IPS-18c (cell line): ENCODE measurements at regions not wholly inside any gene's neighbourhood (a gene's known extent, or its start where the extent isn't known, plus 50 kb on each side); places are given as distances from the start of the nearest gene placed in this dataset.

ENCODE experiments used
- H3K4me3 ChIP-seq: 2 replicates; pipeline ENCODE4 v1.7.0; 2013; ENCODE audit warnings: low read depth, mild to moderate bottlenecking, low read length, moderate library complexity; ENCODE audit not compliant: insufficient read depth
- H3K9me3 ChIP-seq: one replicate; pipeline ENCODE4 v1.6.1; 2013; ENCODE audit warnings: mild to moderate bottlenecking, low read length, moderate library complexity; ENCODE audit not compliant: control insufficient read depth, insufficient read depth

DNA sequence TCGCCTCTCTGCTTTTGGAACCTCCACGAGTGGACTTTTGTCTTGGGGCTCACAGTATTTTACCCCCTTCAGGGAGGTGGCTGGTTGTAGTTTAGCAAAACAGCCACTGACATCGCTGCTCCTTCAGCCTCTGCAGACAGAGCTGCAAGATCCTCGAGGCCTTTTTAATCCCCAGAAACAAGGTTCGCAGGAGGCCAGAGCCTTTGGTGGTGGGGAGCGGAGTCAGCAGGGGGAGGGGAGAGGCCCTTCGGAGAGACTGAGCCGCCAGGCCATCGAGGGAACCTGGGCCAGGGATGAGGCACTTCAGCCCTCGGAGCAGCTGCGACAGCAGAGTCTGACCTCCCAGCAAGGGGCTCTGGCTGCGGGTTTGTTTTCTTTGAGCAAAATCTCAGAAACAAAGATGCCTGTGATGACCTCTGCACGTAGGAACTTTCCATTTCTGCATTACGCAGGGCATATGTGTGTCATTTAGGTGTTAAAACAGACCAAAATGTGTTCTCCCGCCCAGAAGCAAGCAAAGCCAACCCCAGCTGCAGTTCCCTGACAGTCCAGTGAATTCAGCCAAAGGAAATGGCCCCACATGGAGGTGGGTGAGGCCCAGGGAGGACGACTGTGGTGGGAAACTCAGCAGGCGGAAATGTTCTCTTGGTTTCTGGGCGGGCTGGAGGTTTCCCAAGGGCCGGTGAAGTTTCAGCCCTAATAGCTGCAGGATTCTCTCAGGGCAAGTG, 171.2 kb upstream of the SULF2 start:
- H3K4me3 ChIP-seq, result no peak overlapping the region

GRCh38 chr20:47953471-47953870, 168.2 kb upstream of the SULF2 start:
- Histone ChIP-seq H3K9me3 (no peaks in the 10 kb centered on the region), H3K4me3 (no peak overlapping the region)

More for the DNA sequence above, 171.2 kb upstream of the SULF2 start:
- H3K9me3 ChIP-seq, result no peaks in the 10 kb centered on the region

DNA sequence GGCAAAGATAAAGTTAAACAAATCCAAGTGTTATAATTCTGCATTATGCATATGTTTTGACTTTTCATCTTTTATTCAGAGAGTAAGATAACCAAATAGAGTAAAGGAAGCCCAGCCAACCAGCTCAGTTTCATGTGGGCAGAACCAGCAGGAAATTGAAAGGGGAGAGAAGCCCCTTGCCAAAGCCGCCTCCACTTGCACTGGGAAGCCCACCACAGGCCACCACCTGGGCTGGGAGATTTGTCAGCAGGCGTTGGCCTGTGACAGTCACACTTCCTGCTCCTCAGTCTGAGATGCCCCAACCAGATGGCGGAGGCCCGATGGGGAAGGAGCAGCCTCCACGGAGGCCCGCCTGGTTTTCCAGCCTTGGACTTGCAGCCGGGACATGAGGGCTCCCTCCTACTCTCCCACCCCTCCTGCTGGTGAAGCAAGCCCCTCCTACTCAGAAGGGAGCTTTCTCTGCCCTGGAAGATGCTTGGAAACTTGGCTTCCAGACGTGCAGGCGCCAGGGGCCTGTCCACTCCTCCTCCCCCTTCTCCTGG, 166.8 kb upstream of the SULF2 start:
- Histone ChIP-seq H3K4me3 (no peak overlapping the region), H3K9me3 (no peaks in the 10 kb centered on the region)

DNA sequence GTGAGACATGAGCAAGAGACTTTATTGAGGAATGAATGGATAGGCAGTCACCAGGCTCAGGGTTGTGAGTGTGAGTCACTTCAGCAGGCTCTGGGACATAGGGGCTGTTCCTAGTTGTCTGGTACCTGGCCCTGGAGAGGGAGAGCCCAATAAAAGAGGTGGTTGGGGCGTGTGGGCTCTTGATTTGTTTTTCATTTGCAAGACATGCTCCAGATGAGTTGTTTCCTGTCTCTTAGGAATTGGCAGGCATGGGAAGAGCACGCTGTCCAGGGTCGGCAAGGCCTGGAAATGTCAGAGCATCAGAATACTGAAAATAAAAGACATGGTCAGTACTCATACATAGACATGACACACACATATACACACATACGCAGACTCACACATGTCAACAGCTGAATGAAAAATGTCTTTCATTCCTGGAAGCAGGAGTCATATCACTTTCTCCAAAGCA, 166.3 kb upstream of the SULF2 start:
- Histone ChIP-seq H3K9me3 (no peaks in the 10 kb centered on the region), H3K4me3 (no peak overlapping the region)

GRCh38 chr20:47950913-47951283, 165.6 kb upstream of the SULF2 start:
- no peak overlapping the region for H3K4me3 ChIP-seq
- no peaks in the 10 kb centered on the region for H3K9me3 ChIP-seq

DNA sequence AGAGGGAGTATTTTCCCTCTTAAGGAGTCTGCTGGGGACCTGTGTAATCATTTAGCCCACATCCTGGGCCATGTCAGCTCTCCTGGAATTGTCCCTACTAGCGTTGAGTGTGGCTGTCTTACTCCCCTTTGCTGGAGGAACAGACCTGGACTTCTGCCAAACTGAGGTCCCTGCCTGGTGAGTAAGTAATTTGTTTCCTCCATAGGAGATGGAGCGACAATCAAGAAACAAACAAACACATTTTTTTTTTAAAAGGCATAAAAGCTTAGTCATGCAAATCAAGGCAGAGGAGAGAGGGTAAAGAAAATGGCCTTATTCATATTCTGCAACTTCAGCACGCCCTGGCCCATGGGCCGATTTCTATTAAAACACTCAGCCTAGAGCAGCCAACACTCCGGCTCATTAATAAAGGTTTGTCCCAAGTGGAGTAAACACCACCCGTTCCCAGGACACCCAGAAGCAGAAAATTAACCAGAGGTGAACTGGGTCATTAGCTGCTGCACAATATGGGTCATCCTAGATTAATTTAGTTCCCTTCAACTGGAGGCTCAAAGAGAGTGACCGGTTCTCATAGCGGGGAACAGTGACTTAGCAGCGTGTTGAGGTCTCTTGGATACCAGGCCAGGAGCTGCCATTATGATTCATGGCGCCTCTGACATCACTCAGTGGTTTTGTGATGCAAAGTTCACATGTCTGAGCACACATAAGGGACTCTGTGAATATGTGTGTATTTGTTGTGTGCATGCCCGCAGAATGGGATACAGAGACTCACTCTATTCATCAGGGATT, 165.0 kb upstream of the SULF2 start:
- H3K9me3 ChIP-seq, result no peaks in the 10 kb centered on the region

GRCh38 chr20:47949230-47949629, 163.9 kb upstream of the SULF2 start:
- H3K4me3 ChIP-seq, result no peak overlapping the region
- H3K9me3 ChIP-seq, result no peaks in the 10 kb centered on the region

More for the DNA sequence above, 165.0 kb upstream of the SULF2 start:
- H3K4me3 ChIP-seq, result no peak overlapping the region

DNA sequence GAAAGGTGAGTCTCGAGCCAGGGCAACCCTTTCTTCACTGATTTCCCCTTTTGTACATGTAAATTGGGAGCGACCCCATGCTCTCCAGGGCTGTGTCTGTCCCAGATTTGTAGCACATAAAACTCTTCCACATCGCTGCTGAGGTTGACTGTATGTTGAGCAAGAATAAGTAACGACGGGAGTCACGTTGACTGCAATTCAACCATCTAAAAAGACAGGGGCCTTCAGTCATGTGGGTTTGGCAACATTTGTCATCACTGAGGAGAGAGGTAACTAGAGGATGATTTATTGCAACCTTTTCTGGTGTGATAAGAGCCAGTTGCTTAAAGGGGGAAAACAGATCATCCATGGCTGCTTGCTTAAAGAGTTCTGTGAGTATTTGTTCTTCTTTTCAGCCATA, 159.4 kb upstream of the SULF2 start:
- Histone ChIP-seq H3K9me3 (no peaks in the 10 kb centered on the region), H3K4me3 (no peak overlapping the region)

- no peaks in the 10 kb centered on the region for H3K9me3 ChIP-seq
- no peak overlapping the region for H3K4me3 ChIP-seq
Observed at GRCh38 chr20:47941869-47942268, 156.6 kb upstream of the SULF2 start.

GRCh38 chr20:47940101-47940813, 155.0 kb upstream of the SULF2 start:
- Histone ChIP-seq H3K9me3 (no peaks in the 10 kb centered on the region), H3K4me3 (no peak overlapping the region)

DNA sequence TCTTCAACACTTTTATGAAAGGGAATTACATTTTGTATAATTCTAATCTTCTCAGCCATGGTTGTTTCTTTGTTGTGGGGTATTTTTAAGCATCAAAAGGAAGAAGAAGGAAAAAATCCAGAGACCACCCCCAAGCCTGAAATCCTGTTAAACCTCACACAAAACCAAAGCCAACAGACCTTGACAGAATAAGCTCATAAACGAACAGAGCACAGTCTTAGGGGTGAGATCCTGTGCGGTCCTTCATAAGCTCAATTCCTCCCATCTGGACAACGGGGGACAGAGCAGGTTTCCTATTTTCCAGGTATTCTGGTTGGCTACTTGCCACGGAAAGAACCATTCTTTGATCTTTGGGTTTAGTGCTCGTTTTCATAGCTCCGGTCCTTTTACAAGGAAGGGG, 151.3 kb upstream of the SULF2 start:
- H3K9me3 ChIP-seq, result no peaks in the 10 kb centered on the region
- no peak overlapping the region for H3K4me3 ChIP-seq

- Histone ChIP-seq H3K4me3 (no peak overlapping the region), H3K9me3 (no peaks in the 10 kb centered on the region)
Observed at GRCh38 chr20:47934761-47935160, 149.5 kb upstream of the SULF2 start.

- H3K4me3 ChIP-seq, result no peak overlapping the region
- H3K9me3 ChIP-seq, result no peaks in the 10 kb centered on the region
Observed at GRCh38 chr20:47931443-47931842, 146.2 kb upstream of the SULF2 start.

- no peak overlapping the region for H3K4me3 ChIP-seq
- H3K9me3 ChIP-seq, result no peaks in the 10 kb centered on the region
Observed at GRCh38 chr20:47931002-47931401, 145.7 kb upstream of the SULF2 start.

DNA sequence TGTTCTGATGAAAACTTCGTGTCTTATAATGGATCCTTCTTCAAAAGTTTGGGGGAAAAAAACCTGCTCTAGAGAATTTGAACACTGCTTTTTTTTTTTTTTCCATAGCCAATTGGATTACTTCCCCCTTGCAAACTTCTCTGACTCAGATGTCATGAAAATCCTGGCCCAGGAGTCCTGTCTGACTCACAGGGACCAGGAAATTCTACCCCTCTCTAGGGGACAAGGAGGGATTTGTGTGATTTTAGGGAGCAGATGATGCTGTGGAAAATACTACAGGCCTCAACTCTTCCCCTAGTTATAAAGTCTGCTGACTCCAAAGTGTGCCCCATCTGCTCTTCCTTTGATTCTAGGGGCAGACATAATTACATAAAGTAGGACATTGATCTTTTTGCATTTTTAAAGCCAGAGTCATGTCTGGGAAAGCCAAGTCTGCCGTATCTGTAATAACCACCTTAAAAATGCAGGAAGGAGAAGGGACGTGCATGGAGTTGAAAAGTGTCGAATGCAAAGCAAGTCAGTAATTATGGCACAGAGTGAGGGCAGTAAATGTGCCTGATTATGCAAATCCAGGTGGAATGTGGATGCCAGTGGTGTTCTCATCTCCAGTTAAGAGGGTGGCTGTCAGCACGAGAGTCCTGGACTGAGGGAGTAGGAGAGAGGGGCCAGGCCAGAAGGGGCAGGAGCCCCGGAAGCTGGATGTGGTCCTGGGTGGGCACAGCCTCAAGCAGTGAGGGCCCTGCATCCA, 144.3 kb upstream of the SULF2 start:
- H3K9me3 ChIP-seq, result no peaks in the 10 kb centered on the region
- no peak overlapping the region for H3K4me3 ChIP-seq

- H3K4me3 ChIP-seq, result no peak overlapping the region
- H3K9me3 ChIP-seq, result no peaks in the 10 kb centered on the region
Observed at GRCh38 chr20:47927944-47928343, 142.7 kb upstream of the SULF2 start.

GRCh38 chr20:47927385-47927851, 142.1 kb upstream of the SULF2 start:
- H3K9me3 ChIP-seq, result no peaks in the 10 kb centered on the region
- no peak overlapping the region for H3K4me3 ChIP-seq
